Endothelial cell of hepatic sinusoid (primary cell): ENCODE measurements at regions not wholly inside any gene's neighbourhood (a gene's known extent, or its start where the extent isn't known, plus 50 kb on each side); places are given as distances from the start of the nearest gene placed in this dataset.

ENCODE experiments used
- in situ Hi-C: cut with HindIII; loops from 2 replicates; pipeline ENCODE4 v1.10.0; 2017; ENCODE audit warnings: low sequenced_read_pairs

DNA sequence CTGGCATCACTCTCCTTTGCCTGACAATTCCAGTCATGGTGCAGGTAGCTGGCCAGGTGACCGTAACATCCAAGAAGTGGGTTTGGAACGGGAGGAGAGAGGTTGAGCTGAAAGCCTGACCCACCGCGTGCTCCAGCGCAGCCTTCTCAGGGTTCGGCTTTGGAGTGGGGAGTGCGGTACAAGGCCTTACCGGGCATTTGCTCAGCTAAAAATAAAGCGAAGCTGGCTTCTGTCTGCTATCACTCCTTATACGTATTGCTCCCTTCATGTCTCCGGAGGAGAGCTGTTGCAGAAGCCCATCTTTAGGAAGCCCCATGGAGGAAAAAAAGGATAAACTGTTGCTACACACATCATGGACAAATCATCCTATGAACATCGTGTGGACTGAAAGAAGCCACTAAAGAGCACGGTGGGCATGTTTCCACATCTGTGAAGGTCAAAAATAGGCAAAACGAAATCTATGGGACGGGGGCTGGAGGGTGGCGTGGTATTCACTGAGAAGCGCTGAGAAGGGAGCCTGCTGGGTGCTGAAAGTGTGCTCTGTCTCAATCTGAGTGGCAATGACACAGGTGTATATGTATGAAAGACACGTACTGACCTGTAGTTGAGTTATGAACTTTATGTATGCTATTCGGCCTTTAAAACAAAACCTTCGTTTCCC, 57.2 kb upstream of the TAB2 start:
- in situ Hi-C loops = no loop called here

- in situ Hi-C loops = no loop called here
These were observed 56.0 kb upstream of the TAB2 start for GRCh38 chr6:149261364-149262040.

GRCh38 chr6:149263321-149263720, 54.2 kb upstream of the TAB2 start:
- in situ Hi-C loops = no loop called here

DNA sequence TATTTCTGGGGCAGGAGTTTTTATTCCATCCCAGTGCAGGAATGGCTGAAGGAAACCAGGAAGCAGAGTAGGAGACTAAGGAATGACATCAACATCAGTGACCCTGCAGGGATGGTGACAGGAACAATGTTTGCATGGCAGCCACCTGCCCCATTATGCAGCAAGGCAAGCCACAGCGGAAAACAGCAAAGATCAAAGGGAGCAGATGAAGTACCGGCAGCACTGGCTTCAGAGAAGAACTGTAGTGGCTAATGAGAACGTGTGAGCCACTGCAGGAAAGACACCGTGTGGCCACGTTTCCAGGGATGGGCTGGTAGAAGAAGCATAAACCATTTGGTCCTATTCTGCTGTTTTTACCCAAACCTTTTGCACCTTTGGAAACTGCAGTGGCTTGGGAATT, 52.9 kb upstream of the TAB2 start:
- in situ Hi-C loops = no loop called here

- in situ Hi-C loops = no loop called here
These were observed 51.6 kb upstream of the TAB2 start for GRCh38 chr6:149265945-149266344.

GRCh38 chr6:149266659-149267058, 50.9 kb upstream of the TAB2 start:
- in situ Hi-C loops = no loop called here

DNA sequence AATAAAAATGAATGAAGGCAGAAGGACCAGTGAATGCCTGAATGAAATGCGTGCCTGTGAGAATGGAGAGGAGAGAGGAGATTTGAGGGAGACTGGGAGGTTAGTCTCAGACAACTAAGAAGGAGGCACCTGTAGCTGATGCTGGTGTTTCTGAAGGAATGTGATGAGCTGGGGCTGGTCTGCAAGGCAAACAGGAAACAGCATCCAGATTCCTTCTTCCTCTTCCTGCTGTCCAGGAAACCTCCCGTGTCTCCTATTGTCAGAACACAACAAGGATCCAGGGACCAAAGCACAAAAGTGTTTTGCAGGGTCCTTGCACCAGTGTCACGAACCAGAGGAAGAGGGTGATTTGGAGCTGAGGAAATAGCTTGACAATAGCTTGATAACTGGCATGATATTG, 50.4 kb upstream of the TAB2 start:
- in situ Hi-C loops = no loop called here

GRCh38 chr6:149267513-149268043, 49.9 kb upstream of the TAB2 start:
- in situ Hi-C loops = no loop called here
